Endothelial cell of umbilical vein (primary cell): ENCODE measurements at regions not wholly inside any gene's neighbourhood (a gene's known extent, or its start where the extent isn't known, plus 50 kb on each side); places are given as distances from the start of the nearest gene placed in this dataset.

Experiments used
- BruUV-seq: library from RNA; stranded (reverse); fragments of 400-500 nt; replicated peaks from 2 replicates; lab custom pipeline; 2021; lab: Mats Ljungman, UMichigan
- CTCF ChIA-PET: fragments of 300-600, 350-600 bp; sonication (Branson Sonifier 250); formaldehyde crosslinking; loops from one replicate; lab custom pipeline; 2021; ENCODE audit warnings: antibody characterized with exemption, inconsistent platforms; lab: Charles Lee
- POLR2A ChIA-PET: fragments of 300-600, 350-600 bp; sonication (Branson Sonifier 250); formaldehyde crosslinking; loops from one replicate; lab custom pipeline; 2021; ENCODE audit warnings: antibody characterized with exemption, inconsistent platforms; lab: Charles Lee
- DNase-seq: peaks from one replicate; pipeline ENCODE4 v3.0.0-alpha.2; 2011; ENCODE audit warnings: low read depth, low spot score
- FAIRE-seq: peaks from 2 replicates; lab custom pipeline; 2011; peaks lifted over from hg19 to GRCh38; lab: Jason Lieb, UNC
- H2AFZ ChIP-seq: 2 replicates; pipeline ENCODE4 v1.6.0; 2012; ENCODE audit warnings: low read depth, low read length, control low read depth, inconsistent platforms
- H3K27ac ChIP-seq: 2 replicates; pipeline ENCODE4 v1.5.1; 2011; ENCODE audit warnings: low read depth, mild to moderate bottlenecking, control low read depth, low read length, moderate library complexity; ENCODE audit not compliant: insufficient read depth
- H3K27me3 ChIP-seq, 2 experiments: 2 replicates each; pipeline versions ENCODE4 v1.6.0 to v1.6.1; 2011; ENCODE audit warnings: low read length in 2 of 2, mixed read lengths in 1 of 2; ENCODE audit not compliant: control insufficient read depth in 2 of 2, insufficient read depth in 2 of 2
- H3K36me3 ChIP-seq, 2 experiments: 2 replicates in 1 of 2; 3 replicates in 1 of 2; pipeline ENCODE4 v1.5.1; 2011; ENCODE audit warnings: low read length in 2 of 2, mild to moderate bottlenecking in 1 of 2, moderate library complexity in 1 of 2; ENCODE audit not compliant: control insufficient read depth in 2 of 2, insufficient read depth in 2 of 2; ENCODE audit errors: extremely low read depth in 1 of 2
- H3K4me1 ChIP-seq: 3 replicates; pipeline ENCODE4 v1.5.1; 2011; ENCODE audit warnings: mild to moderate bottlenecking, low read length; ENCODE audit not compliant: control insufficient read depth, insufficient read depth; ENCODE audit errors: extremely low read depth
- H3K4me2 ChIP-seq: 2 replicates; pipeline ENCODE4 v1.6.1; 2011; ENCODE audit warnings: low read length, control low read depth, mixed read lengths; ENCODE audit not compliant: insufficient read depth
- H3K4me3 ChIP-seq, 3 experiments: fragments of 200-600 bp in 1 of 3; sonication (generic), shearing (Covaris generic) in 1 of 3; replicated peaks in 1 of 3; 2 replicates each; pipeline ENCODE4 v1.5.1; 2011 to 2016; ENCODE audit warnings: control low read depth in 3 of 3, low read length in 3 of 3, mild to moderate bottlenecking in 2 of 3, inconsistent platforms in 1 of 3, low read depth in 1 of 3, moderate library complexity in 1 of 3; ENCODE audit not compliant: insufficient read depth in 1 of 3
- H3K79me2 ChIP-seq: 2 replicates; pipeline ENCODE4 v1.6.0; 2012; ENCODE audit warnings: low read length, inconsistent platforms; ENCODE audit not compliant: control insufficient read depth, insufficient read depth
- H3K9ac ChIP-seq: replicated peaks from 2 replicates; pipeline ENCODE3; 2011; ENCODE audit warnings: low read length, control low read depth; ENCODE audit not compliant: insufficient read depth; ENCODE audit errors: extremely low read depth
- H3K9me1 ChIP-seq: replicated peaks from 3 replicates; pipeline ENCODE4 v1.6.0; 2011; ENCODE audit warnings: mild to moderate bottlenecking, low read length; ENCODE audit not compliant: control insufficient read depth, insufficient read depth; ENCODE audit errors: extremely low read depth
- H3K9me3 ChIP-seq: replicated peaks from 2 replicates; pipeline ENCODE4 v1.5.1; 2012; ENCODE audit warnings: low read length, inconsistent platforms; ENCODE audit not compliant: control insufficient read depth, insufficient read depth
- H4K20me1 ChIP-seq: replicated peaks from 2 replicates; pipeline ENCODE3; 2011; ENCODE audit warnings: mild to moderate bottlenecking, low read length; ENCODE audit not compliant: control insufficient read depth, insufficient read depth; ENCODE audit errors: extremely low read depth
- CTCF ChIP-seq, 2 donors: IDR thresholded peaks; 1 replicate in 1 of 2; 2 replicates in 1 of 2; pipeline ENCODE4 v1.5.1; 2011; ENCODE audit warnings: low read length in 2 of 2, mild to moderate bottlenecking in 2 of 2, moderate library complexity in 2 of 2, control low read depth in 1 of 2, inconsistent platforms in 1 of 2, low read depth in 1 of 2; ENCODE audit not compliant: insufficient read depth in 1 of 2; ENCODE audit errors: extremely low read depth in 1 of 2
- EZH2 ChIP-seq: IDR thresholded peaks from 2 replicates; pipeline ENCODE4 v1.6.1; 2012; ENCODE audit warnings: borderline replicate concordance, low read depth, mild to moderate bottlenecking, moderate library complexity, low read length, inconsistent platforms; ENCODE audit not compliant: severe bottlenecking
- FOS ChIP-seq: IDR thresholded peaks from 2 replicates; pipeline ENCODE4 v1.6.1; 2011; ENCODE audit warnings: mild to moderate bottlenecking, low read length, moderate library complexity, borderline replicate concordance; ENCODE audit not compliant: insufficient read depth
- GATA2 ChIP-seq: IDR thresholded peaks from 2 replicates; pipeline ENCODE4 v1.7.0; 2011; ENCODE audit warnings: low read depth, mild to moderate bottlenecking, moderate library complexity, mixed read lengths, low read length; ENCODE audit not compliant: insufficient read length, insufficient read depth
- JUN ChIP-seq: IDR thresholded peaks from 2 replicates; pipeline ENCODE4 v1.6.1; 2011; ENCODE audit warnings: borderline replicate concordance, low read depth; ENCODE audit not compliant: insufficient read length, insufficient read depth
- MYC ChIP-seq: IDR thresholded peaks from one replicate; pipeline ENCODE4 v1.6.1; 2011; ENCODE audit warnings: mild to moderate bottlenecking, low read depth, low read length
- POLR2A ChIP-seq: IDR thresholded peaks from 2 replicates; pipeline ENCODE4 v1.6.1; 2012; ENCODE audit warnings: low read depth, mild to moderate bottlenecking, control low read depth, low read length
- POLR2AphosphoS5 ChIP-seq: IDR thresholded peaks from 2 replicates; pipeline ENCODE4 v1.6.1; 2012; ENCODE audit warnings: low read depth, mild to moderate bottlenecking, control low read depth, low read length, moderate library complexity; ENCODE audit not compliant: insufficient read depth
- dilution Hi-C: fragments of 300-500 bp; cut with MboI; formaldehyde crosslinking; loops from one replicate; pipeline ENCODE4 v1.15.0; 2019; ENCODE audit warnings: low sequenced_read_pairs; ENCODE audit not compliant: extremely low pct_ligation_motif_present
- intact Hi-C: fragments of 100-400 bp; cut with micrococcal nuclease; formaldehyde crosslinking; loops from one replicate; pipeline ENCODE4 v1.10.0; 2022
- TF ChIP-seq, protein P1 (sequence below): IDR thresholded peaks from 2 replicates; pipeline ENCODE4 v1.6.1; 2011; ENCODE audit not compliant: insufficient read depth, insufficient read length

- no peaks in the 10 kb centered on the region for H3K36me3 ChIP-seq
- POLR2A ChIA-PET: no interaction called here
- TF ChIP-seq, protein P1, sequence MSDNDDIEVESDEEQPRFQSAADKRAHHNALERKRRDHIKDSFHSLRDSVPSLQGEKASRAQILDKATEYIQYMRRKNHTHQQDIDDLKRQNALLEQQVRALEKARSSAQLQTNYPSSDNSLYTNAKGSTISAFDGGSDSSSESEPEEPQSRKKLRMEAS: no peak
- TF ChIP-seq FOS (no peak), POLR2A (no peak), JUN (no peak), EZH2 (no peak), MYC (no peak), POLR2AphosphoS5 (no peak), CTCF (IDR thresholded peaks at IDR 0.05; ENCODE audit: extremely low read depth in 1 of 2, insufficient read depth in 1 of 2, low read depth in 1 of 2, low read length in 2 of 2) (no peak), GATA2 (no peak)
- dilution Hi-C loops: no loop called here
- no peak overlapping the region for H3K9ac ChIP-seq
- H3K79me2 ChIP-seq: no peaks in the 10 kb centered on the region
- H3K27ac ChIP-seq: no peak overlapping the region
- no peaks in the 10 kb centered on the region for H3K9me3 ChIP-seq
- H3K4me2 ChIP-seq: no peak overlapping the region
- H3K4me3 ChIP-seq: no peak overlapping the region
- H3K4me1 ChIP-seq: no peaks in the 10 kb centered on the region
- CTCF ChIA-PET: no interaction called here
- no TSS peak for BruUV-seq
- no peak overlapping the region for H2AFZ ChIP-seq
- no peak for DNase-seq
- intact Hi-C loops: no loop called here
- no peaks in the 10 kb centered on the region for H3K9me1 ChIP-seq
- no peaks in the 10 kb centered on the region for H4K20me1 ChIP-seq
- no peak for FAIRE-seq
- no peaks in the 10 kb centered on the region for H3K27me3 ChIP-seq
These were observed 174.0 kb upstream of the FOXQ1 start for GRCh38 chr6:1137849-1138248.
